MV-4-11 (cell line): ENCODE measurements at regions not wholly inside any gene's neighbourhood (a gene's known extent, or its start where the extent isn't known, plus 50 kb on each side); places are given as distances from the start of the nearest gene placed in this dataset.
"Not testable (repeated sequence)": the region's sequence is repeated elsewhere in the genome, so short reads cannot be mapped to it uniquely, and the experiment has no call there.

ENCODE experiments used
- DNase-seq: peaks from one replicate; lab custom pipeline; 2025; lab: John Stamatoyannopoulos, UW

DNA sequence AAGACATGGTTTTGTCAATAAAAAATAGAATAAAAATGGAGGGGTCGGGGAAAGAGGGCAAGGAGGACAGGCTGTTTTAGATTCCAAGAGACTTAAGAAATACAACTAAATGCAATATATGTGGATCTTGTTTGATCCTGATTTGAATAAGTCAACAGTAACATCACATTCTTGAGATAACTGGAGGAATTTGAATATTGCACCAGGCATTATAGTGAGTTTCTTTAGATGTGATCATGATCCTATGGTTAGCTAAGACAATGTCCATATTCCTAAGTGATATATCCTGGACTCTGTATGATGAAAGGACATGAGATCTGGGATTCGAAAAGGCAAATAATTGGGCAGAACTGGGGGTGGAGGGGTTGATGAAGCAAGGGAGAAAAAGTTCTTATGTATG, 311.8 kb downstream of the PLPP3 start:
- DNase-seq = no peak

DNA sequence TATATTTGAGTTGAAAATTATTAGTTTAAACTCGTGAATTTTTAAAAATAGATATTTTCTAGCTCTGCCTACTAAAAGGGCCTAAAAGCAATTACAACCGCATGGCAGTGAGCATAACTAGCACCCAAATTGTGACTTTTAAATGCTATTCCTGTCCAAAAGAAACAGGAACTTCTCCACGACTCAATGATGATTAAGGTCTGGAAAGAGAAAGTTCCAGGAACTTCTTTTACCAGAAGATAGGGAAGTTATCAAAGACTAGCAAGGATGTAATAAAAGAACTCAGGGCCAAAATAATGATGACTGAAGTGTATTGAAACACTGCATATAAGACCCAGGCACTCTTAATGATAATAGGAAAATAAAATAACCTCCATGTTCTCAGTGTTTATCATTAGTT, 313.0 kb downstream of the PLPP3 start:
- peak; percentile 59 for DNase-seq

GRCh38 chr1:56265216-56265615, 314.1 kb downstream of the PLPP3 start:
- DNase-seq = peak; percentile 84

DNA sequence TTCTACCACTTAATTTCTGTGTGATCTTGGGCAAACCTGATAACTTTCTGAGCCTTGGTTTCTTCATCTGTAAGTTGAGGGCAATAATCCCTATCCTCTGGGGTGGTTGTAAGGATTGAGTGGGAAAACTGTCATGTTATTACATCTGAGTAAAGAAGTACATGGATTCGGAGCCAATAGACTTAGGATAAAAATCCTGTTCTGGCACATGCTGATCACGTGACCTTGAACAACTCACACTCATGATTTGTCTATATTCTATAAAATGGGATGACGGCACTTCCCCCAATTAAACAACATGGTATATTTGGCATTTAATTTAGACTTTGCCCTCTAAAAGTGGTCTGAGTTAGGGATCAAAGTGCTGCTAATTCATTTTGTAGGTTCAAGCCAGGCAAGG, 315.5 kb downstream of the PLPP3 start:
- no peak for DNase-seq

DNA sequence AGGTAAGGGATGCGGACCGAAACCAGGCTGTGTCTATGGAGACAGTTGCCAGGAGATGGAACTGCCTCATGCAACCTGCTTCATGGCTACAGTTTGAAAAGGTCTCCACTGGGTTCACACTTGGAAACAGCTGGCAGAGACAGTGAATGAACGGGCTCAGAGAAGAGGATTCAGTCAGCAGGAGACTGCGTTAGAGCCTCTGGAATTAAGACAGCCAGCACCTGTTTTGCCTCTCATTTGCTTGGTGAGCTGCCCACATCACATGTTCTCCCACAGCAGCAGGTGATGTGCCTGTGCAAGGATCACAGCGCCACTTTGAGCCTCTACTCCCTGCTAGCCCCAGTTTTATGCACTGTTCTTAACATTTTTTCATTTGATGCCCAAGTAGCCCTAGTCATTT, 321.0 kb downstream of the PLPP3 start:
- DNase-seq = no peak

- DNase-seq = no peak
Measured at GRCh38 chr1:56257726-56258125, 321.6 kb downstream of the PLPP3 start.

- no peak for DNase-seq
Measured at GRCh38 chr1:56256153-56257000, 323.0 kb downstream of the PLPP3 start.

- peak; percentile 86 for DNase-seq
Measured at GRCh38 chr1:56255516-56256152, 323.7 kb downstream of the PLPP3 start.

GRCh38 chr1:56254130-56254529, 325.2 kb downstream of the PLPP3 start:
- DNase-seq = no peak

GRCh38 chr1:56250809-56251208, 328.6 kb downstream of the PLPP3 start:
- no peak for DNase-seq

DNA sequence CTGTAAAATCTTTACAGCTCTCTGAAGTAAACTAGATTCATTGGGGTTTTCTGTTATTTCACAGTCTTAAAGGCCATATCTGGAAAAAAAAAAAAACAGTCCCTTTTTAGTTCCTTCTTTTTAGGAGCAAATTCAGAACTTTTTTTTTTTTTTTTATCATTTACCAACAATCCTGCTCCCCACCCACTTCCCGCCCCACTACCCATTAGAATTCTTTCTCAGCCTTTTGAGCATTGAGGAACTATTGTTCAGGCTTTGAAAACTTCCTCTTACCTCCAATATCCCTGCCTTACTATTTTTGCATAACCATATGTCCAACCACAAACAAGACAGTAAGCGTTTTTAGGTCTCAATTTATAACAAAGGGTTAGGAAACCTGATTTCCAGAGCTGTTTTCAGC, 330.1 kb downstream of the PLPP3 start:
- peak; percentile 95 for DNase-seq

DNA sequence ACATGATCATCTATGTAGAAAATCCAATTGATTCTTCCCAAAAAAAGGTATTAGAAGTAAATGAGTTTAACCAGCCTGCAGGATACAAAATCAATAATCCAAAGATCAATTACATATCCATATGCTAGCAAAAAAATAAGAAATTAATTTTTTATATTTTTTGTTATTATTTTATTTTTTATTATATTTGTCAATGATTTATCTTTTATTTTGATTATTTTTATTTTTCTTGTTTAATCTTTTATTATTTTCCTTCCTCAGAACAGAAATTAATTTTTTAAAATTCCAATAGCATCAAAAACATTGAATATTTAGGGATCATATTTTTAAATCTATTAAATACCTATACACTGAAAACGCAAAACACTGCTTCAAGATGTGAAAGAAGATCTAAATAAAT, 331.2 kb downstream of the PLPP3 start:
- no peak for DNase-seq

DNA sequence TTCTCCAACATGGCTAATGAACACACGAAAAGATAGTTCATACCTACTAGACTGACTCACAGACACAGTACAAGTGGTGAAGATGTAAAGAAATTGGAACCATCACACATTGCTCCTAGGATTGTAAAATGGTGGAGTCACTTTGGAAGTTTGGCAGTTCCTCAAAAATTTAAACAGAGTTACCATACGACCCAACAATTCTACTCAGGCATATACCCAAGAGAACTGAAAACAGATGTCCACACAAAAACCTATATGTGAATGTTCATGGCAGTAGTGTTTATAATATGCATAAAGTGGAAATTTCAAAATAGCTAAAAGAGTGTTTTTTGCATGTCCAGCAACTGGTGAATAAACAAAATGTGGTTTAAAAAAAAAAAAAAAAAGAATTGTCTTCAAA, 332.6 kb downstream of the PLPP3 start:
- DNase-seq = not testable (repeated sequence)

GRCh38 chr1:56240400-56240799, 339.0 kb downstream of the PLPP3 start:
- no peak for DNase-seq

GRCh38 chr1:56237491-56238064, 341.8 kb downstream of the PLPP3 start:
- DNase-seq = no peak

- DNase-seq = no peak
Measured at GRCh38 chr1:56236688-56237087, 342.7 kb downstream of the PLPP3 start.

GRCh38 chr1:56235909-56236510, 343.4 kb downstream of the PLPP3 start:
- DNase-seq = no peak

GRCh38 chr1:56229186-56229585, 350.2 kb downstream of the PLPP3 start:
- no peak for DNase-seq

- DNase-seq = no peak
Measured at GRCh38 chr1:56227886-56228285, 351.5 kb downstream of the PLPP3 start.

DNA sequence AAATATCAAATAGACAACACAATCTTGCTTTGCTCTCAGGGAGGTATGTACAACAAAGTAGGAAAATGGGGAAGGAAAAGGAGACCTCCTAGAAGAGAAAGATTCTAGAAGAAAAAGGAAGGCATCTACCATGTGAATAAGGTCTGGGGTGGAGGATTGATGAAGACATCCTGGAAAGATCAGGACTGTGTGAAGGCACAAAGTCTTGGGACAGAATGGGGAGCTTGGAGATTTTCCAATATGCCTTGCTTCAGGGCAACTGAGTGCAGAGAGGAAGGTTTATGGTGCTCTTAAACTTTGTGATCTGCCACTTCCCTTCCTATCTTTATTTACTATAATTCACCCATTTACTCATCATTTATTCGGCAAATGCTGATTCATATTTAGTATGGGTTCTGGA, 352.0 kb downstream of the PLPP3 start:
- DNase-seq = no peak

DNA sequence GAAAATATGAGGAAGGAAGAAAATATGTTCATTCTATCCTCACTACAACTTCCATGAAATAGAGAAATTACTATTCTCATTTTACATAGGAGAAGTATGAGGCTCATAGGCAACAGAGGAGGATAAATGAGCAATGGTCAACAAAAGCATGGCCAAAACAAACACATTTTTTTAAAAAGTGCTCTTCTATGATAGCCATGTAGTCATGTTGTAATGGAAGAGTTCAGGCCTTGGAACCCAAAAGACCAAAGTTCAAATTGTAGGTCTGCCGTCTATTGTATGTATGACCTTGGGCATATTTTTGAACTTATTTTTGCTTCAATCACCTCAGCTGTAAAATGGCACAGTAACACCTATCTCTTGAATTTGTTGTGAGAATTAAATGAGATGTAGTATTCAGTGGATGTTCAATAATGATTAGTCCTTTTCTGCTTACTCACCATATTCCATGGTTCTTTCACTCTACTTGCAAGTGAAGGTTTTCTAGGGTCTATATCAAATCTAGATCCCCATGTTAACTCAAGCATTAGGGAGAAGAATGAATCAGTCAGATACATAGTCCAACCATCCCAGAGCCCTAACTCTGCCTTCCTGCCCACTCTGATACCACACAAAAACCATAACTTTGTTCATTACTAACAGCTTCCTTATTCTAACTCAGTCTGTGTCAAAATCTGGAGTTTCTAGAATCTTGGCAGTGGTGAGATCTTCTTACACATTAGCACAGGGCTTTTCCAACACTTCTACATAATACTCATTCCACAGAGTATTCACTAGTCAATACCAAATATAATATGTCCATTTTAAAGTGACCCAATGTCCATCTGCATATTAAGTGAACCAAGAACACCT, 353.2 kb downstream of the PLPP3 start:
- DNase-seq = peak; percentile 22

DNA sequence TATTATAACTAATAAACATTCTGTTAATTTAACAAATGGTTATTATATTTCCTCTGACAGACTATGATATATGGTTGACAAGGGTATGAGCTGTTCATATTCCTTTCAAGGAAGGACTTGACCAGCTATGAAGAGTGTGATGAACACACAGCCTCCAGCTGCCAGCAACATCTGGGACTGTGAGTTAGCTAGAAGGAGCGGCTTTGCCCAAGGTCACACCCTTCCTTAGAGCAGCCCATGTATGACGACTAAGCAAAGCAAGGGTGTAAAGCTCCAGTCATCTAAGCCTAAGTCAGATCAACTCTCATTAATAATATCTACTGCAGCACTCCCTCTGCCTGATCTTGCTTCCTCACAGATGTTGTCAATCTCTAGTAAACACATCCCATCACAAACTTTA, 355.4 kb downstream of the PLPP3 start:
- DNase-seq = no peak
